Heart right ventricle (tissue), 16 donors: ENCODE measurements at regions not wholly inside any gene's neighbourhood (a gene's known extent, or its start where the extent isn't known, plus 50 kb on each side); places are given as distances from the start of the nearest gene placed in this dataset.

Experiments used
- ATAC-seq, 8 donors: fragments of 200-7000 bp; cut with Tn5 transposase; one replicate each; pipeline ENCODE4 v1.9.1; 2020; ENCODE audit warnings: mild to moderate bottlenecking in 8 of 8, moderate library complexity in 8 of 8, moderate number of reproducible peaks in 1 of 8
- DNase-seq, 2 donors: peaks; one replicate each; pipeline ENCODE4 v3.0.0-alpha.2; 2020
- H3K27ac ChIP-seq, 10 donors: fragments of 200-600 bp; sonication (generic) in 2 of 10; one replicate each; pipeline versions ENCODE4 v1.5.0 to v1.8.0; 2020 to 2022; ENCODE audit warnings: mild to moderate bottlenecking in 3 of 10
- H3K27me3 ChIP-seq, 7 donors: fragments of 200-600 bp; one replicate each; pipeline ENCODE4 v1.8.0; 2021 to 2022; ENCODE audit warnings: mild to moderate bottlenecking in 2 of 7
- H3K36me3 ChIP-seq, 9 donors: fragments of 200-600 bp; sonication (generic) in 1 of 9; one replicate each; pipeline versions ENCODE4 v1.5.0 to v1.8.0; 2020 to 2022; ENCODE audit warnings: mild to moderate bottlenecking in 2 of 9
- H3K4me1 ChIP-seq, 9 donors: fragments of 200-600 bp; sonication (generic) in 1 of 9; one replicate each; pipeline versions ENCODE4 v1.5.0 to v1.8.0; 2020 to 2022; ENCODE audit warnings: mild to moderate bottlenecking in 4 of 9
- H3K4me3 ChIP-seq, 10 donors: fragments of 200-600 bp; sonication (generic) in 2 of 10; one replicate each; pipeline versions ENCODE4 v1.5.0 to v1.8.0; 2020 to 2022; ENCODE audit warnings: mild to moderate bottlenecking in 7 of 10, moderate library complexity in 2 of 10
- H3K9me3 ChIP-seq, 11 donors: fragments of 200-600 bp in 10 of 11; sonication (generic) in 2 of 11; one replicate each; pipeline versions ENCODE4 v1.5.0 to v1.8.0; 2013 to 2022; ENCODE audit warnings: mild to moderate bottlenecking in 2 of 11, control low read depth in 1 of 11, moderate library complexity in 1 of 11
- WGBS, 2 donors: extraction: QIAGEN DNeasy Blood & Tissue Kit; methylation state at CpG; one replicate each; pipeline ENCODE4 v1.1.7; 2013; ENCODE audit warnings: inconsistent platforms in 1 of 2; 5-methylcytosine and 5-hydroxymethylcytosine counted together
- intact Hi-C, 10 donors: fragments of 100-400 bp; cut with DNase I; formaldehyde crosslinking; loops; one replicate each; pipeline versions ENCODE4 v1.11.1 to v1.14.2; 2022
- TF ChIP-seq, protein P1 (sequence below), 9 donors: fragments of 200-600 bp; sonication (generic) in 2 of 9; IDR thresholded peaks; one replicate each; pipeline versions ENCODE4 v1.5.0 to v1.8.0; 2021 to 2022; ENCODE audit warnings: antibody characterized with exemption in 9 of 9, mild to moderate bottlenecking in 5 of 9, moderate library complexity in 1 of 9
- donor health status: Arrhythmogenic right ventricular cardiomyopathy.
- donor health status: ischemic (EF 13 %, LVEDD 7.1; RV severe dilation, severe dysfunction).
- donor health status: healthy with polysubstance abuse.
- donor health status: DM: no; HTN: yes; CAD: no.
- donor health status: DM: no; HTN: no; CAD: no.
- donor health status: ischemic (EF 25% LVEDD 6.9; RV normal size, moderate dysfunction).
- donor health status: ischemic (EF 25% LVEDD 5.7; RV mildly dilated, moderate dysfunction).
- donor health status: healthy.
- donor health status: DM: yes; HTN: yes; CAD: no.
- donor health status: Ischemic cardiomyopathy.
- donor health status: ischemic (EF 35%, LVEDD 5.7; RV mildly dilated, moderate dysfunction).
- donor health status: nonischemic (EF 11% LVEDD 7.7; RV severe dilation, severe dysfunction).
- donor health status: DM: yes; HTN: yes; CAD: no.
- donor health status: PGD.
- donor health status: ischemic (EF 29% LVEDD 5.4; RV normal size, mild dysfunction).
- donor health status: nonischemic (EF 23%, LVEDD 6.1; RV moderate dilation, normal function).

DNA sequence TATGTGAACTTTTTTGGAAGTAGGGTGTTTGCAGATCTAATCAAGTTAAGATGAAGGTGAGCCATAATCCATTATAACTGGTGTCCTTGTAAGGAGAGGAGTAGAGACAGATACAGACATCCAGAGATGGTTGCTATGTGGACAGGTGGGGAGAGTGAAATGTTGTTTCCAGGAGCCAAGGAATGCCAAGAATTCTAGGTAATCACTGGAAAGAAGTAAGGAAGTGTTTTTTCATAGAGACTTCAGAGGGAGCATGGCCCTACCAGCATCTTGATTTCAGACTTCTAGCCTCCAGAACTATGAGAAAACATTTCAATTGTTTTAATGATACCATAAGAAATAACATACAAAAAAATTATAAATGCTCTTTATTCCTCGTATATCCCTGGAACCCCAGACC is 320.5 kb upstream of the ANO3 start:
- H3K27ac ChIP-seq: no peak overlapping the region
- no peaks in the 10 kb centered on the region for H3K4me1 ChIP-seq
- no peaks in the 10 kb centered on the region for H3K27me3 ChIP-seq
- DNase-seq: no peak
- TF ChIP-seq, protein P1, sequence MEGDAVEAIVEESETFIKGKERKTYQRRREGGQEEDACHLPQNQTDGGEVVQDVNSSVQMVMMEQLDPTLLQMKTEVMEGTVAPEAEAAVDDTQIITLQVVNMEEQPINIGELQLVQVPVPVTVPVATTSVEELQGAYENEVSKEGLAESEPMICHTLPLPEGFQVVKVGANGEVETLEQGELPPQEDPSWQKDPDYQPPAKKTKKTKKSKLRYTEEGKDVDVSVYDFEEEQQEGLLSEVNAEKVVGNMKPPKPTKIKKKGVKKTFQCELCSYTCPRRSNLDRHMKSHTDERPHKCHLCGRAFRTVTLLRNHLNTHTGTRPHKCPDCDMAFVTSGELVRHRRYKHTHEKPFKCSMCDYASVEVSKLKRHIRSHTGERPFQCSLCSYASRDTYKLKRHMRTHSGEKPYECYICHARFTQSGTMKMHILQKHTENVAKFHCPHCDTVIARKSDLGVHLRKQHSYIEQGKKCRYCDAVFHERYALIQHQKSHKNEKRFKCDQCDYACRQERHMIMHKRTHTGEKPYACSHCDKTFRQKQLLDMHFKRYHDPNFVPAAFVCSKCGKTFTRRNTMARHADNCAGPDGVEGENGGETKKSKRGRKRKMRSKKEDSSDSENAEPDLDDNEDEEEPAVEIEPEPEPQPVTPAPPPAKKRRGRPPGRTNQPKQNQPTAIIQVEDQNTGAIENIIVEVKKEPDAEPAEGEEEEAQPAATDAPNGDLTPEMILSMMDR (IDR thresholded peaks at IDR 0.05): no peak
- H3K4me3 ChIP-seq: no peak overlapping the region
- no peaks in the 10 kb centered on the region for H3K36me3 ChIP-seq
- intact Hi-C loops: no loop called here
- WGBS, 2 donors: 58 to 68% methylated on average over 1 of the region's 1 CpG
- H3K9me3 ChIP-seq: no peaks in the 10 kb centered on the region
- no peak for ATAC-seq

DNA sequence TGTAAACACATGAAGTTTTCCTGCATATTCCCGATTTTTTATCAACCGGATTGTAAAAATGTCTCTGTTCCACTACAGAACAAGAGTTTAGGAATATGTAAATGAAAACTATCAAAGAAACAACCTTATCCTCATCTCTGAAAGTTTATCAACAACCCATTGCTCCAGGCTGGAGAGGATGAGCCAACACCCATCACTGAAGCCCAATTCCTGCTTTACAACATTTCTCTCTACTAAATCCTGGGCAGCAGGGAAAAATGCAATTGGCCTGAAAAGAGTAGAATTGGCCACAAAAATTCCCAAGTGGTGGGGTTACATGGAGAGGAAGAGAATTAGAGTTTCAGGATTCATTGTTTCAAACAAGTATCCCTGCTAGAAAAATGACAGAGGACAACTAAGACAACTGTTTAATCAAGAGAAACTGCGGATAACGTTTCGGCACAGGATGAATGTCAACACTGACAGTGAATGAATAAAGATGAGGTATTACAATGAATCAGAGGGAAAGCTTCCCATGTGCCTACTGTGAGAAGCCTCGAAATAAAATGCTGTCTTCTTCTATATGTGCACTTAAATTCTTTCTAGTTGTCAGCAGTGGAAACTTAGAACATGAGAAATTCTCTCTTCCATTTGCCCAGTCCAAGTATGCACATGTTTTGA is 317.3 kb upstream of the ANO3 start:
- intact Hi-C loops: no loop called here
- no peaks in the 10 kb centered on the region for H3K4me1 ChIP-seq
- ATAC-seq: no peak
- 80 to 82% methylated on average over 6 of the region's 6 CpGs for WGBS, 2 donors
- H3K9me3 ChIP-seq: no peaks in the 10 kb centered on the region
- no peak overlapping the region for H3K4me3 ChIP-seq
- H3K27ac ChIP-seq: no peak overlapping the region
- DNase-seq: no peak
- H3K27me3 ChIP-seq: no peaks in the 10 kb centered on the region
- H3K36me3 ChIP-seq: no peaks in the 10 kb centered on the region
- TF ChIP-seq, protein P1 (IDR thresholded peaks at IDR 0.05): no peak

DNA sequence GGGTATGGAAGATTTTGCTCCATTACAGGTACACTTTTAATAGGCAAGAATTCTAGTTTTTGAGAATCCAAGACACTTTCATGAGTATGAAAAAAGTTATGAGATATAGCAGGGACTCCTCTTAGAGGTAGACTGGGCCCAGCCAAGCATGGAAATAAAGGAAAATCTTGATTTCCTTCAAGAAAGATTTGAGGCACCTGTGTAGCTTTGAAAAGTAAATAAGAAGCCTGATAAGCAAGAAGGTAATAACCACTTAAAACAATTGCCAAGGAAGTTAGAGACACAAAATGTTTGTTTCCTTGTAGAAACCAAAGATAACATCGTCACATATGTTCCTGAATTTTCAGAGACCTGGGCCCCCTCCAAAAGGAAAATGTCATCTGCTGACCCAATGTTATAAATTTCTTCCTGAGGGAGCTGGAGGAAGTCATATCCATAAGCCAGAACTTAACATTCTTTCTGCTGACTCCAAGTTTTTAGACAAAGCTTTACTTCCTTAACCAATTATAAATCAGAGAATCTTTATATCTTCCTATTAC is 314.5 kb upstream of the ANO3 start:
- H3K27ac ChIP-seq: no peak overlapping the region
- no peaks in the 10 kb centered on the region for H3K9me3 ChIP-seq
- H3K27me3 ChIP-seq: no peaks in the 10 kb centered on the region
- H3K4me1 ChIP-seq: no peaks in the 10 kb centered on the region
- ATAC-seq (no peak), DNase-seq (no peak)
- no peaks in the 10 kb centered on the region for H3K36me3 ChIP-seq
- intact Hi-C loops: no loop called here
- TF ChIP-seq, protein P1 (IDR thresholded peaks at IDR 0.05): no peak
- H3K4me3 ChIP-seq: no peak overlapping the region
- 55 to 57% methylated on average over 1 of the region's 1 CpG for WGBS, 2 donors

GRCh38 chr11:26017903-26018302 is 314.0 kb upstream of the ANO3 start:
- intact Hi-C loops: no loop called here
- no peak overlapping the region for H3K4me3 ChIP-seq
- no peaks in the 10 kb centered on the region for H3K4me1 ChIP-seq
- H3K27ac ChIP-seq: no peak overlapping the region
- ATAC-seq: no peak
- WGBS, 2 donors: 75 to 87% methylated on average over 2 of the region's 2 CpGs
- TF ChIP-seq, protein P1 (IDR thresholded peaks at IDR 0.05): no peak
- no peaks in the 10 kb centered on the region for H3K36me3 ChIP-seq
- no peak for DNase-seq
- H3K27me3 ChIP-seq: no peaks in the 10 kb centered on the region
- no peaks in the 10 kb centered on the region for H3K9me3 ChIP-seq
